Stimulated activated CD4-positive, alpha-beta T cell treated with anti-CD3 and anti-CD28 coated beads, Interleukin-15, amount 100 ng/mL, for 1 hour (primary cell): ENCODE measurements at regions not wholly inside any gene's neighbourhood (a gene's known extent, or its start where the extent isn't known, plus 50 kb on each side); places are given as distances from the start of the nearest gene placed in this dataset.
"Not testable (repeated sequence)": the region's sequence is repeated elsewhere in the genome, so short reads cannot be mapped to it uniquely, and the experiment has no call there.

Source experiments
- DNase-seq, 2 donors: peaks; one replicate each; pipeline ENCODE4 v3.0.0-alpha.2; 2020; ENCODE audit warnings: low read depth in 1 of 2, low spot score in 1 of 2

GRCh38 chr6:2317498-2317897, 72.1 kb upstream of the GMDS start:
- not testable (repeated sequence) for DNase-seq

GRCh38 chr6:2314641-2315040, 69.2 kb upstream of the GMDS start:
- DNase-seq, result no peak

DNA sequence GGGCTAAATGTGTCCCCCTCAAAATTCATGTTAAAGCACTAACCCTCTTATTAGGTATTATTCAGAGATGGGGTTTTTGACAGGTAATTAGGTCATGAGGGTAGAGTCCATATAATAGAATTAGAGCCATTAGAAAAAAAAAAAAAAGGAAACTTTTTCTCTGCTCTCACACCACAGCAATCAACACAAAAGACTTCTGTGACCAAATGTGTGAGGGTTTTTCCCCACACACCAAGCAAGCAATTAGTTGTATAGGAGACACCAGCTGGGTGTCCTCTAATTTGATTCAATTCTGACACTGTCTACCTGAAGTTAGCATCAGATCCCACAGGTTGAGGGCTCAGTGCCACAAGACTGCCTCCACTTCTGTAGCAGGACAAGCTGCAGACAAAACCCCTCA, 64.6 kb upstream of the GMDS start:
- DNase-seq, result no peak

DNA sequence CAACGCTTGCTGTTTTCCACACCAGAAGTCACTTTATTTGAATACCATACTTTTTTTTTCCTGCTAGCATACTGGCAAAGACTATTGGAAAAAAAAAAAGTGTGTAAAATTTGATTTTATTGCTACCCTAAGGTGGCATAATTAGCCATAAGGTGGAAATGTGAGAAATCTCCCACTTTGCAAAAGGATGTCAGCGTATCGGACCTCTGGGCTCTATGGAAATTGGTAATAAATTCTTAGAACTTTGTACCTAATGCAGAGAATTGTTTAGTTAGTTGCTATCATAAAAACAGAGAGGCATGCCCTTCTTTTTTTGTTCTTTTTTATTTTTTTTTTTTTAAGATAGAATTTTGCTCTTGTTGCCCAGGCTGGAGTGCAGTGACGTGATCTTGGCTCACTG, 63.7 kb upstream of the GMDS start:
- no peak for DNase-seq

- DNase-seq, result no peak
Observed at GRCh38 chr6:2307799-2308198, 62.4 kb upstream of the GMDS start.

DNA sequence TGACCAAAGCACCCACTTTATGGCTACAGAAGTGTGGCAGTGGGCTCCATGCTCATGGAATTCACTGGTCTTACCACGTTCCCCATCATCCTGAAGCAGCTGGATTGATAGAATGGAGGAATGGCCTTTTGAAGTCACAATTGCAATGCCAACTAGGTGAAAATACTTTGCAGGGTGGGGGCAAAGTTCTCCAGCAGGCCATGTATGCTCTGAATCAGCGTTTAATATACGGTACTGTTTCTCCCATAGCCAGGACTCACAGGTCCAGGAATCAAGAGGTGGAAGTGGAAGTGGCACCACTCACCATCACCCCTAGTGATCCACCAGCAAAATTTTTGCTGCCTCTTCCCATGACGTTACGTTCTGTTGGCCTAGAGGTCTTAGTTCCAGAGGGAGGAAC, 60.5 kb upstream of the GMDS start:
- DNase-seq, result no peak

- DNase-seq, result not testable (repeated sequence)
Observed at GRCh38 chr6:2302482-2302881, 57.1 kb upstream of the GMDS start.

GRCh38 chr6:2296781-2297180, 51.4 kb upstream of the GMDS start:
- no peak for DNase-seq
